Naive B cell (primary cell): ENCODE measurements at regions not wholly inside any gene's neighbourhood (a gene's known extent, or its start where the extent isn't known, plus 50 kb on each side); places are given as distances from the start of the nearest gene placed in this dataset.
"Not testable (repeated sequence)": the region's sequence is repeated elsewhere in the genome, so short reads cannot be mapped to it uniquely, and the experiment has no call there.

Experiments used
- ATAC-seq, 2 donors: fragments of 150-1000 bp; cut with Tn5 transposase; 2 replicates each; pipeline ENCODE4 v1.10.0; 2021; ENCODE audit warnings: low read depth in 2 of 2, mild to moderate bottlenecking in 2 of 2, moderate library complexity in 2 of 2
- DNase-seq: peaks from one replicate; pipeline ENCODE4 v3.0.0; 2022
- H3K27ac Mint-ChIP-seq, 6 donors: one replicate each; pipeline ENCODE4 v1.8.0; 2020 to 2022; ENCODE audit warnings: mild to moderate bottlenecking in 6 of 6, mixed read lengths in 6 of 6, moderate library complexity in 5 of 6, inconsistent platforms in 2 of 6
- H3K27me3 Mint-ChIP-seq, 3 donors: one replicate each; pipeline ENCODE4 v1.8.0; 2021 to 2022; ENCODE audit warnings: mixed read lengths in 3 of 3, mild to moderate bottlenecking in 1 of 3
- H3K36me3 Mint-ChIP-seq, 2 donors: one replicate each; pipeline ENCODE4 v1.8.0; 2020 to 2022; ENCODE audit warnings: mixed read lengths in 2 of 2, inconsistent platforms in 1 of 2, mild to moderate bottlenecking in 1 of 2
- H3K4me1 Mint-ChIP-seq, 3 donors: one replicate each; pipeline ENCODE4 v1.8.0; 2020 to 2022; ENCODE audit warnings: mixed read lengths in 3 of 3, inconsistent platforms in 1 of 3, mild to moderate bottlenecking in 1 of 3, moderate library complexity in 1 of 3
- H3K4me3 Mint-ChIP-seq, 8 donors: one replicate each; pipeline ENCODE4 v1.8.0; 2020 to 2022; ENCODE audit warnings: mild to moderate bottlenecking in 8 of 8, mixed read lengths in 8 of 8, moderate library complexity in 8 of 8, inconsistent platforms in 2 of 8
- H3K9me3 Mint-ChIP-seq, 7 donors: one replicate each; pipeline ENCODE4 v1.8.0; 2020 to 2022; ENCODE audit warnings: mixed read lengths in 7 of 7, mild to moderate bottlenecking in 5 of 7, inconsistent platforms in 2 of 7, moderate library complexity in 1 of 7

GRCh38 chr18:58805467-58806187 is 59.0 kb upstream of the ZNF532 start:
- peaks cover 0 to 9% (median 4%) of the 10 kb centered on the region in 7 donors for H3K9me3 Mint-ChIP-seq
- no peak for DNase-seq
- peaks cover 0 to 5% of the 10 kb centered on the region in 2 donors for H3K36me3 Mint-ChIP-seq
- ATAC-seq: no peak
- no peak overlapping the region for H3K27ac Mint-ChIP-seq
- peaks cover 2 to 6% (median 3%) of the 10 kb centered on the region in 3 donors for H3K4me1 Mint-ChIP-seq
- no peak overlapping the region for H3K4me3 Mint-ChIP-seq
- peaks cover 8 to 18% (median 16%) of the 10 kb centered on the region in 3 donors for H3K27me3 Mint-ChIP-seq

- Mint-ChIP-seq H3K27me3 (peaks cover 8 to 18% (median 16%) of the 10 kb centered on the region in 3 donors), H3K9me3 (peaks cover 0 to 9% (median 4%) of the 10 kb centered on the region in 7 donors)
These were observed 57.6 kb upstream of the ZNF532 start for GRCh38 chr18:58806826-58807714.

DNA sequence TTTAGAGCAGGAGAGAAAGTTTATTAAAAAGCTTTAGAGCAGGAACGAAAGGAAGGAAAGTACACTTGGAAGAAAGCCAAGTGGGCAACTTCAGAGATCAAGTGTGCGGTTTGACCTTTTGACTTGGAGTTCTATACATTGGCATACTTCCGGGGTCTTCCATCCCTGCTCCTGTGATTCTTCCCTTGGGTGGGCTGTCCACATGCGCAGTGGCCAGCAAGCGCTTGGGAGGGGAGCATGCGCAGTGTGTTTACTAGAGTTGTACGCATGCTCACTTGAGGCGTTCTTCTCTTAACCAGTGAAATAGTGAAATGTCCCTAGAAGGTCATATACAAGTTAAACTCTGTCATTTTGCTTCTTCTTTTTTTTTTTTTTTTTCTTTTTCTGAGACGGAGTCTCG is 56.9 kb upstream of the ZNF532 start:
- H3K4me3 Mint-ChIP-seq: no peak overlapping the region
- ATAC-seq (no peak), DNase-seq (no peak)
- no peaks in the 10 kb centered on the region for H3K4me1 Mint-ChIP-seq
- H3K36me3 Mint-ChIP-seq: peaks cover 0 to 5% of the 10 kb centered on the region in 2 donors
- H3K27me3 Mint-ChIP-seq: peaks cover 8 to 18% (median 16%) of the 10 kb centered on the region in 3 donors
- no peak overlapping the region for H3K27ac Mint-ChIP-seq
- peaks cover 0 to 9% (median 4%) of the 10 kb centered on the region in 7 donors for H3K9me3 Mint-ChIP-seq

More at GRCh38 chr18:58806826-58807714, 57.6 kb upstream of the ZNF532 start:
- ATAC-seq: no peak
- H3K4me1 Mint-ChIP-seq: no peaks in the 10 kb centered on the region
- H3K4me3 Mint-ChIP-seq: no peak overlapping the region
- H3K36me3 Mint-ChIP-seq: peaks cover 0 to 5% of the 10 kb centered on the region in 2 donors
- peak overlapping the region in 1 of 6 donors; percentile 81 for H3K27ac Mint-ChIP-seq
- DNase-seq: no peak

DNA sequence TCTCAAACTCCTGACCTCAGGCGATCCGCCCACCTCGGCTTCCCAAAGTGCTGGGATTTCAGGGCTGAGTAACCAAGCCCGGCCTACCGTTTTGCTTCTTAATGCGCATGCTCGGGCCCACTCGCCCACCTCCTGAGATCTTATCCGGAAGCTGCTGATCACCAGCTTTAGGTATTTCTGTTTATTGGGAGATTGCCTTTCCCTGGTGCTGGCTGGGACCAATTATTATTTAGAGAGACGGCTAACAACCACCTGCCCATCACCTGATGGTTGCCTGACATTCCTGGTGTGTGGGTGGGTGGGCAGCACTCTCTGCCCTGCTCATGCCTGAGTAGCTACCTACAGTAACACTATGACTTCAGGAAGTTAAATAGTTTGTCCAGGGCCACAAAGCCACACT is 56.3 kb upstream of the ZNF532 start:
- Mint-ChIP-seq H3K9me3 (peaks cover 0 to 10% (median 4%) of the 10 kb centered on the region in 7 donors), H3K36me3 (peaks cover 3 to 5% of the 10 kb centered on the region in 2 donors), H3K4me3 (no peak overlapping the region), H3K27me3 (peaks cover 11 to 23% (median 16%) of the 10 kb centered on the region in 3 donors), H3K27ac (no peak overlapping the region), H3K4me1 (no peaks in the 10 kb centered on the region)
- DNase-seq (no peak), ATAC-seq (no peak)

DNA sequence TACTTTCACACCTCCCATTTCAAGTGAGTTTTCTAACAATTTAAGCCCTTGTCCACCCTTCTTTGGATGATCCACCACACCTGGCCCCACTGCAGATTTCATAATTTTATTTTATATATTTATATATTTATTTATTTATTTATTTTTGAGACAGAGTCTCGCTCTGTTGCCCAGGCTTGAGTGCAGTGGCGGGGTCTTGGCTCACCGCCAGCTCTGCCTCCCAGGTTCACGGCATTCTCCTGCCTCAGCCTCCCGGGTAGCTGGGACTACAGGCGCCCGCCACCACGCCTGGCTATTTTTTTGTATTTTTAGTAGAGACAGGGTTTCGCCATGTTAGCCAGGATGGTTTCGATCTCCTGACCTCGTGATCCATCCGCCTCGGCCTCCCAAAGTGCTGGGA is 52.8 kb upstream of the ZNF532 start:
- H3K27me3 Mint-ChIP-seq: peaks cover 18 to 47% (median 28%) of the 10 kb centered on the region in 3 donors
- ATAC-seq, H3K4me3 Mint-ChIP-seq, H3K4me1 Mint-ChIP-seq, DNase-seq, H3K27ac Mint-ChIP-seq: not testable (repeated sequence)
- peaks cover 4 to 15% (median 8%) of the 10 kb centered on the region in 7 donors for H3K9me3 Mint-ChIP-seq
- H3K36me3 Mint-ChIP-seq: peaks cover 4 to 15% of the 10 kb centered on the region in 2 donors

GRCh38 chr18:58813105-58813504 is 51.6 kb upstream of the ZNF532 start:
- Mint-ChIP-seq H3K36me3 (peaks cover 4 to 15% of the 10 kb centered on the region in 2 donors), H3K4me3 (no peak overlapping the region), H3K4me1 (peaks cover 0 to 4% (median 0%) of the 10 kb centered on the region in 3 donors), H3K27ac (no peak overlapping the region), H3K9me3 (peaks cover 4 to 15% (median 8%) of the 10 kb centered on the region in 7 donors), H3K27me3 (peaks cover 18 to 39% (median 21%) of the 10 kb centered on the region in 3 donors)
- no peak for ATAC-seq
- DNase-seq: no peak

DNA sequence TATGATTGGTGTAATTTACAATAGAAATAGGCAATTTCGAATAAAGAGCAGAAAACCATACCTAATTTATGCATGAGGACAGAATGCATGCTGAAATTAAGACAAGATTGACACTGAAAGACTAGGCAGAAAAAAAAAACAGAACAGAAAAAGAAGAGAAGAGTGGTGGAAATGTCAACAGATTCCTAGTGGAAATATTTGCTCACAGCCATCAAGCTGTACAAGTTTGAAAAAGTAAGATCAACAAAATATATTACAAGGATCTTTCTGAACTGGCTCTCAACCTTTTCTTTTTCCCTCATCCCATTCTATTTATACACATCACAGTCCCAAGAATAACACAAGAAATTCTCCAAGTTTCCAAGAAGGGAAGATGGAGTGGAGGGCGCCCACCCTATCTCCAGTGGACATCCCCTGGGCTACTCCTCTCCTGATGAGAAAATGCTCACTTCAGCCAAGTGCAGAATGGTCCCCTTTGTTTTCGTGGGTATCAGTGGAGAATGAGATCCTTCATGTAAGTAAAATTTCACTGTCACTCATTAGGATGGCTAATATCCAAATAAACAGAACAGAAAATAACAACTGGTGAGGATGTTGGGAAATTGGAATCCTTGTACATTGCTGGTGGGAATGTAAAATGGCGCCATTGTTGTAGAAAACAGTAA is 51.0 kb upstream of the ZNF532 start:
- no peak for ATAC-seq
- Mint-ChIP-seq H3K9me3 (peaks cover 4 to 15% (median 8%) of the 10 kb centered on the region in 7 donors), H3K4me1 (peaks cover 0 to 4% (median 0%) of the 10 kb centered on the region in 3 donors), H3K27ac (peak overlapping the region in 1 of 6 donors; percentile 69), H3K36me3 (peaks cover 4 to 15% of the 10 kb centered on the region in 2 donors), H3K27me3 (peaks cover 18 to 39% (median 21%) of the 10 kb centered on the region in 3 donors), H3K4me3 (no peak overlapping the region)
- no peak for DNase-seq

GRCh38 chr18:58814317-58814716 is 50.4 kb upstream of the ZNF532 start:
- H3K4me1 Mint-ChIP-seq: peaks cover 0 to 4% (median 4%) of the 10 kb centered on the region in 3 donors
- H3K4me3 Mint-ChIP-seq: no peak overlapping the region
- ATAC-seq: peak in 1 of 2 donors; percentile 18
- no peak overlapping the region for H3K27ac Mint-ChIP-seq
- H3K36me3 Mint-ChIP-seq: peaks cover 4 to 15% of the 10 kb centered on the region in 2 donors
- no peak for DNase-seq
- H3K9me3 Mint-ChIP-seq: peaks cover 4 to 15% (median 8%) of the 10 kb centered on the region in 7 donors
- peaks cover 21 to 39% (median 26%) of the 10 kb centered on the region in 3 donors for H3K27me3 Mint-ChIP-seq
